ENCODE measurements at regions not wholly inside any gene's neighbourhood (a gene's known extent, or its start where the extent isn't known, plus 50 kb on each side); places are given as distances from the start of the nearest gene placed in this dataset.

DNA sequence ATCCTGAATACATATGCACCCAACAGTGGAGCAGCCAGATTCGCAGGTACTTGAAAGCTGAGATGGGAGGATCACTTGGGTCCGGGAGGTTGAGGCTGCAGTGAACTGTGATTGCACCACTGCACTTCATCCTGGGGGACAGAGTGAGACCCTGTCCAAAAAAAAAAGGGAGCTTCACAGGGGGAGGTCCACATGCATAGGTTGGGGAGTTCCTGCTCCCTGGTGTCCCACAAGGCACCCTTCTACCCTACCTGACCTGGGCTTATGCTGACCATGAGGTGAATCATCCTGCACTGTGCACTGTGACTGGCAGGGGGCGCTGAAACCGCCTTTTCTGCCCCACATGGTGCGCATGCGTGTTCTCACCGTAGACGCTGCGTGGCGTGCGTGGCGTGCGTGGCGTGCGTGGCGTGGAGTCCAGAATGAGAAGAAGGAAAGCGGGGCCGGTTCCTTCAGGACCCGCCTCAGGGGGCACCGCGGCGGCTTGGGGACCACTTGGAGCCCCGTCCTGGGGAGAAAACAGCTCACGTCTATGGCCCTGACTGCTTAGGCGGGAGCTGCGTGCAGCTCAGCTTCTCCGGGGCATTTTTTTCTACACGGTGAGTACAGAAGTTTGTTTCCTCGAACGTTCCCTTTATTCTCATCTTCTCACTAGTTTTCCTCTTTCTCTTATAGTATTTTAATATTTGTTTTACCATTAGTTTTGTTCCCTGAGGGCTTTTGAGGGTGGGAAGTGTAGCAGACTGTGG lies 116.6 kb upstream of the GRK3 start:
- DNase-seq (ENCODE audit: low read depth): peak; percentile 77
- TF ChIP-seq, protein P1, sequence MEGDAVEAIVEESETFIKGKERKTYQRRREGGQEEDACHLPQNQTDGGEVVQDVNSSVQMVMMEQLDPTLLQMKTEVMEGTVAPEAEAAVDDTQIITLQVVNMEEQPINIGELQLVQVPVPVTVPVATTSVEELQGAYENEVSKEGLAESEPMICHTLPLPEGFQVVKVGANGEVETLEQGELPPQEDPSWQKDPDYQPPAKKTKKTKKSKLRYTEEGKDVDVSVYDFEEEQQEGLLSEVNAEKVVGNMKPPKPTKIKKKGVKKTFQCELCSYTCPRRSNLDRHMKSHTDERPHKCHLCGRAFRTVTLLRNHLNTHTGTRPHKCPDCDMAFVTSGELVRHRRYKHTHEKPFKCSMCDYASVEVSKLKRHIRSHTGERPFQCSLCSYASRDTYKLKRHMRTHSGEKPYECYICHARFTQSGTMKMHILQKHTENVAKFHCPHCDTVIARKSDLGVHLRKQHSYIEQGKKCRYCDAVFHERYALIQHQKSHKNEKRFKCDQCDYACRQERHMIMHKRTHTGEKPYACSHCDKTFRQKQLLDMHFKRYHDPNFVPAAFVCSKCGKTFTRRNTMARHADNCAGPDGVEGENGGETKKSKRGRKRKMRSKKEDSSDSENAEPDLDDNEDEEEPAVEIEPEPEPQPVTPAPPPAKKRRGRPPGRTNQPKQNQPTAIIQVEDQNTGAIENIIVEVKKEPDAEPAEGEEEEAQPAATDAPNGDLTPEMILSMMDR (IDR thresholded peaks at IDR 0.05; ENCODE audit: insufficient read depth, low read depth, low read length, missing control alignments): peak; percentile 93
- H3K4me3 ChIP-seq (ENCODE audit: low read length): peak overlapping the region; percentile 96

DNA sequence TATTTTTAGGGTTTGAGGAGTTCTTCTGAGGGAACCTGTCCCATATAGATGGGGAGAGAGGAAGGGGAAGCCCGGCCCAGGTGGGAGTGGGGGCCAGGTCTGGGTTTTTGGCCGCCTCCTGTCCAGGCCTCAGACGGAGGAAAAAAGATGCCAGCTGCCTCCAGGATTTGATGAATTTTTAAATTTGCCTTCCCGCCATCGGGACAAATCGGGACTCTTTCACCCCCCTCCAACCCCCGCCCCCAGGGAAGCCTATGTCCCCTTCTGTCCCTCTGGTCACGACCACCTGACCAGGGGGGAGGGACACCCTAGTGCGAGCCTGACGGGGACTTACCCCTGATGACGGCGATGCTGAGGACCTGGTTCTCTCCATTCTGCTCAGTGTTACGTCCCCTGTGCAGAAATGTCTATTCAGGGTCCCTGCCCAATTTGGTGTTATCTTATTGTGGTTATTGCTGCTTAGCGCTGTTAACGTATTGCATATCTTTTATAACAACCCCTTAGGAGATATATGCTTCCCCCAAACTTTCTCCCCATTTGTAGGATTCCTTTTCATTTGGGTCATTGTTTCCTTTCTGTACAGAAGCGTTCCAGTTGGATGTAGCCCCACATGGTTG lies 115.9 kb upstream of the GRK3 start:
- H3K4me3 ChIP-seq (ENCODE audit: low read length): peak overlapping the region; percentile 96
- DNase-seq (ENCODE audit: low read depth): peak; percentile 21
- TF ChIP-seq, protein P1 (IDR thresholded peaks at IDR 0.05; ENCODE audit: insufficient read depth, low read depth, low read length, missing control alignments): no peak

DNA sequence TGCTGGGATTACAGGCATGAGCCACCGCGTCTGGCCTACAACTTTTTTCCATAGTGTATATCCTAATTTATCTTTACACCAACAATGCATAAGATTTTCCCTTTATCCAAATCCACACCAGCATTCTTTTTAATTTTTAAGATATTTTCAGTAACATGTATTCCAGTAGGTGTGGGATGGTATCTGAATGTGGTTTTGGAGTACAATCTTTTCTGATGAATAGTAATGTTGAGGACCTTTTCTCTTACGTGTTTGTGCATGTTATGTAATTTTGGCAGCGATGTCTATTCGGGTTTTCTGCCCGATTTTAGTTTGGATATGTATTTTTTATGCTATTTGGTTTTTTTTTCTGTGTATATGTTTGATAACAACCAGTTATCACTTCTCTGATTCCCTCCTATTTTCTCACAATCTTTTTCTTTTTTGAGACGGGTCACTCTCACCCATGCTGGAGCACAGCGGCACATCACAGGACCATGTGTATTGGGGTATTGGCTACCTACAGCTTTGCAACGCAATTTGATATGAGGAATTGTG lies 114.6 kb upstream of the GRK3 start:
- TF ChIP-seq, protein P1 (IDR thresholded peaks at IDR 0.05; ENCODE audit: insufficient read depth, low read depth, low read length, missing control alignments): no peak

DNA sequence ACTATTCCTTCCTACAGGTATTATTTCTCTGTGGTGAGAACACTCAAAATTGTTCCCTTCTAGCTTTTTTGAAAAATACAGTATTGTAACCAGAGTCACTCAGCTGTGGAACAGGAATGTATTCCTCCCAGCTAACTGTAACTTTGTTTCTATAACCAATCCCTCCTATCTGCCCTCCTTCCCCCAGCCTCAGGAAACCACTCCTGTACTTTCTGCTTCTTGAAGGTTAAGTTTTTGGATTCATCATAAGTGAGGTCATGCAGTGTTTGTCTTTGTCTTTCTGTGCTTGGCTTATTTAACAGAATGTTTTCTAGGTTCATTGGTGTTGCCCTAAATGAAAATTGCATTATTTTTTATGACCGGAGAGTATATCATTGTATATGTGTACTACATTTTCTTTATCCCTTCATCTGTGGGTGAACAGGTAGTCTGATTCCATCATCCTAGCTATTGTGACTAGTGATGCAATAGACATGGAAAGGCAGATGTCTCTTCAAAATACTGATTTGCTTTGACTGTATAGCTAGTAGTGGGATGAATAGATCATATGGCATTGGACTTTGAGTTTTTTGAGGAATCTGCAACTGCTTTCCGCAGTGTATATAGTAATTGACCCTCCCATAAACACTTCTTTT lies 112.9 kb upstream of the GRK3 start:
- TF ChIP-seq, protein P1 (IDR thresholded peaks at IDR 0.05; ENCODE audit: insufficient read depth, low read depth, low read length, missing control alignments): no peak
- no peak for DNase-seq (ENCODE audit: low read depth)
- H3K4me3 ChIP-seq (ENCODE audit: low read length): no peak overlapping the region

More for the DNA sequence above, 114.6 kb upstream of the GRK3 start:
- H3K4me3 ChIP-seq (ENCODE audit: low read length): no peak overlapping the region
- no peak for DNase-seq (ENCODE audit: low read depth)

DNA sequence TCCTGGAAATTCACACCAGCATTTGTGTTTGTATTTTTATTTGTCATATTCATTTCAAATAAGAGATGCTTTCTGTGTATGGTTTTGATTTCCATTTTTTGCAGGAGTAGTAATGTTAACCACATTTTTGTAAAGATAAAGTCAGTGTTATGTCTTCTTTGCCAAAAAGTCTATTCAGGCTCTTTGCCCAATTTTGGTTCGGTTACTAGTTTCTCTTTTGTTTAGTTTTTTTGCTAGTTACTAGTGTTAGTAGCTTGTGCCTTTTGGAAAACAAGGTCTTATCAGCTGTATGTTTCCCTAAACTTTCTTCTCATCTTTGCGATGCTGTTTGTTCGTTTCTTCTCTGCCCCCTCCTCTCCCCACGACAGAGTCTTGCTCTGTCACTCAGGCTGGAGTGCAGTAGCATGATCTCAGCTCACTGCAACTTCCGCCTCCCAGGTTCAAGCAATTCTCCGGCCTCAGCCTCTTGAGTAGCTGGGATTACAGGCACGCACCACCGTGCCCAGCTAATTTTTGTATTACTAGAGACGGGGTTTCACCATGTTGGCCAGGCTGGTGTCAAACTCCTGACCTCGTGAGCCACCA lies 112.3 kb upstream of the GRK3 start:
- TF ChIP-seq, protein P1 (IDR thresholded peaks at IDR 0.05; ENCODE audit: insufficient read depth, low read depth, low read length, missing control alignments): no peak
- H3K4me3 ChIP-seq (ENCODE audit: low read length): no peak overlapping the region
- DNase-seq (ENCODE audit: low read depth): no peak

DNA sequence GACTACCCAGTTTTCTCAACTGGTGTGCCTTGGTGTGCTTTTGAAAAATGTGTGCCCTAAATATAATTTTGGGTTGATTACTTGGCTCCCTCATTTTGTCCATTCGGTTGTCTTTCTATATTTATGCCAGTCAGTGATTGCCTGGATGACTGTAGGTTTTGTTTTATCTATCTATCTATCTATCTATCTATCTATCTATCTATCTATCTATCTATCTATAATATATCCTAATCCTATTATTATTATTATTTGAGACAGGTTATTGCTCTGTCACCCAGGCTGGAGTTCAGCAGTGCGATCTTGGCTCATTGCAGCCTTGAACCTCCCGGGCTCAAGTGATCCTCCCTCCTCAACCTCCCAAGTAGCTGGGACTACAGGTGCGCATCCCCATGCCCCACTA lies 111.4 kb upstream of the GRK3 start:
- H3K4me3 ChIP-seq (ENCODE audit: low read length): no peak overlapping the region
- TF ChIP-seq, protein P1 (IDR thresholded peaks at IDR 0.05; ENCODE audit: insufficient read depth, low read depth, low read length, missing control alignments): no peak
- DNase-seq (ENCODE audit: low read depth): no peak

Data from epithelial cell of esophagus (primary cell).